Smooth muscle cell (in vitro differentiated cells): ENCODE measurements at regions not wholly inside any gene's neighbourhood (a gene's known extent, or its start where the extent isn't known, plus 50 kb on each side); places are given as distances from the start of the nearest gene placed in this dataset.
"Not testable (repeated sequence)": the region's sequence is repeated elsewhere in the genome, so short reads cannot be mapped to it uniquely, and the experiment has no call there.

Experiments used
- DNase-seq: peaks from one replicate; lab custom pipeline; 2025; ENCODE audit not compliant: unreplicated experiment; lab: John Stamatoyannopoulos, UW
- H2AFZ ChIP-seq: fragments of 200-600 bp; sonication (generic); 2 replicates; pipeline ENCODE4 v1.6.0; 2016; ENCODE audit warnings: antibody characterized with exemption, low read depth, mild to moderate bottlenecking
- H3F3A ChIP-seq: fragments of 200-600 bp; sonication (generic); 2 replicates; pipeline ENCODE4 v1.6.0; 2017; ENCODE audit warnings: antibody characterized with exemption, low read depth
- H3K27ac ChIP-seq: fragments of 200-600 bp; sonication (generic); 2 replicates; pipeline ENCODE4 v1.5.1; 2016; ENCODE audit warnings: low read depth, mild to moderate bottlenecking
- H3K27me3 ChIP-seq: fragments of 200-600 bp; sonication (generic); 2 replicates; pipeline ENCODE4 v1.6.1; 2016; ENCODE audit warnings: low read depth, mild to moderate bottlenecking
- H3K36me3 ChIP-seq: fragments of 200-600 bp; sonication (generic); 2 replicates; pipeline ENCODE4 v1.5.1; 2016; ENCODE audit warnings: low read depth
- H3K4me1 ChIP-seq: fragments of 200-600 bp; sonication (generic); 2 replicates; pipeline ENCODE4 v1.5.1; 2016; ENCODE audit warnings: low read depth
- H3K4me2 ChIP-seq: fragments of 200-600 bp; sonication (generic); 2 replicates; pipeline ENCODE4 v1.6.0; 2016; ENCODE audit warnings: mild to moderate bottlenecking
- H3K4me3 ChIP-seq: fragments of 200-600 bp; sonication (generic); 2 replicates; pipeline ENCODE4 v1.5.1; 2016; ENCODE audit warnings: mild to moderate bottlenecking
- H3K79me2 ChIP-seq: fragments of 200-600 bp; sonication (generic); 2 replicates; pipeline ENCODE4 v1.6.0; 2016; ENCODE audit warnings: low read depth, mild to moderate bottlenecking
- H3K9ac ChIP-seq: fragments of 200-600 bp; sonication (generic); 2 replicates; pipeline ENCODE4 v1.6.0; 2016; ENCODE audit warnings: low read depth
- H3K9me3 ChIP-seq: fragments of 200-600 bp; sonication (generic); replicated peaks from 2 replicates; pipeline ENCODE4 v1.5.1; 2016; ENCODE audit warnings: low read depth
- H4K20me1 ChIP-seq: fragments of 200-600 bp; sonication (generic); 2 replicates; pipeline ENCODE4 v1.6.0; 2016; ENCODE audit warnings: low read depth
- WGBS: methylation state at CpG from one replicate; pipeline ENCODE4 v1.1.7; 2016; ENCODE audit warnings: low lambda C conversion rate; 5-methylcytosine and 5-hydroxymethylcytosine counted together
- TF ChIP-seq, protein P1 (sequence below): fragments of 200-600 bp; sonication (generic); IDR thresholded peaks from 2 replicates; pipeline ENCODE4 v1.5.1; 2017; ENCODE audit warnings: borderline replicate concordance, mild to moderate bottlenecking, antibody characterized with exemption; ENCODE audit not compliant: insufficient read depth, poor library complexity, severe bottlenecking

DNA sequence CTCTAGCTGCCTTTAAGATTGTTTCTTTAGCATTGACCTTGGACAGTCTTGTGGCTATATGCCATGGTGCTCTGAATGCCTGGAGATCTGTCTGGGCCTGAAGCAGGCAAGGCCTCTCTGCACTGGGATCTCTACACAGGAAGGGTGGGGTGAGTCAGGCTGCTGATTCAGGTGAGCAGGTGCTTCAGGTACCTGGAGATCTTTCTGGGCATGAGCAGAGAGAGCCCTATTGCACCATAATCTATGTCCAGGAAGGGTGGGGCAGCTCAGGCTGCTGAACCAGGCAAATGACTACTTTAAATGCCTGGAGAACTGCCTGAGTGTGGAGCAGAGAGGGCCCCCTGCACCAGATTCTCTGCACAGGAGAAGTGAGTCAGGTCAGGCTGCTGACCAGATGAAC, 94.5 kb downstream of the TPBG start:
- no peak overlapping the region for H3K9ac ChIP-seq

DNA sequence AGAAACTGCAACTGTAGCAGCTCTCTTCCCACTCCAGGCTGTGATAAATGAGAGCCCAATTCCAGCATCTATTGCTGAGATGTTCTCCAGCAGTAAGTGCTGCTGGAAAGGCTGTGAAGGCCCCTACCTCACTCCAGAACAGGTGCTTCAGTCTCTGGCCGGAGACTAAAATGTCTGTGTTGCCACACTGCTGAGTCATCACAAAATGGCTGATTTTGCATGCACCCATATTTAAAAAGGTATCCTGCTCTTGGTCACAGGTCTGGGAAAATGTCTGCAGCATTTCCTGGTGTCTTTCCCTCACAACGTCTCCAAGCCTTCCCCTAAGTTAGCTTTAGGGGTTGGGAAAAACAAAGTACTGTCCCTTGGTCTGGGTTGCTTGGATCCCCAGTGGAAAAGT, 95.1 kb downstream of the TPBG start:
- Histone ChIP-seq H3K4me1 (no peaks in the 10 kb centered on the region), H3K4me3 (no peak overlapping the region), H4K20me1 (no peaks in the 10 kb centered on the region), H3K27ac (no peak overlapping the region), H3F3A (no peaks in the 10 kb centered on the region), H3K9me3 (no peaks in the 10 kb centered on the region), H3K4me2 (no peak overlapping the region), H3K27me3 (no peaks in the 10 kb centered on the region), H2AFZ (no peak overlapping the region), H3K36me3 (no peaks in the 10 kb centered on the region), H3K9ac (no peak overlapping the region), H3K79me2 (no peaks in the 10 kb centered on the region)
- TF ChIP-seq, protein P1, sequence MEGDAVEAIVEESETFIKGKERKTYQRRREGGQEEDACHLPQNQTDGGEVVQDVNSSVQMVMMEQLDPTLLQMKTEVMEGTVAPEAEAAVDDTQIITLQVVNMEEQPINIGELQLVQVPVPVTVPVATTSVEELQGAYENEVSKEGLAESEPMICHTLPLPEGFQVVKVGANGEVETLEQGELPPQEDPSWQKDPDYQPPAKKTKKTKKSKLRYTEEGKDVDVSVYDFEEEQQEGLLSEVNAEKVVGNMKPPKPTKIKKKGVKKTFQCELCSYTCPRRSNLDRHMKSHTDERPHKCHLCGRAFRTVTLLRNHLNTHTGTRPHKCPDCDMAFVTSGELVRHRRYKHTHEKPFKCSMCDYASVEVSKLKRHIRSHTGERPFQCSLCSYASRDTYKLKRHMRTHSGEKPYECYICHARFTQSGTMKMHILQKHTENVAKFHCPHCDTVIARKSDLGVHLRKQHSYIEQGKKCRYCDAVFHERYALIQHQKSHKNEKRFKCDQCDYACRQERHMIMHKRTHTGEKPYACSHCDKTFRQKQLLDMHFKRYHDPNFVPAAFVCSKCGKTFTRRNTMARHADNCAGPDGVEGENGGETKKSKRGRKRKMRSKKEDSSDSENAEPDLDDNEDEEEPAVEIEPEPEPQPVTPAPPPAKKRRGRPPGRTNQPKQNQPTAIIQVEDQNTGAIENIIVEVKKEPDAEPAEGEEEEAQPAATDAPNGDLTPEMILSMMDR, result no peak
- 84% methylated on average over 2 of the region's 2 CpGs for WGBS
- DNase-seq, result no peak

More for the DNA sequence above, 94.5 kb downstream of the TPBG start:
- no peaks in the 10 kb centered on the region for H3K9me3 ChIP-seq
- TF ChIP-seq, protein P1, result no peak
- no peaks in the 10 kb centered on the region for H3F3A ChIP-seq
- no peak for DNase-seq
- H3K27ac ChIP-seq, result no peak overlapping the region
- H3K79me2 ChIP-seq, result no peaks in the 10 kb centered on the region
- H3K4me3 ChIP-seq, result no peak overlapping the region
- no peak overlapping the region for H2AFZ ChIP-seq
- no peaks in the 10 kb centered on the region for H4K20me1 ChIP-seq
- no peaks in the 10 kb centered on the region for H3K27me3 ChIP-seq
- no peaks in the 10 kb centered on the region for H3K4me1 ChIP-seq
- H3K4me2 ChIP-seq, result no peak overlapping the region
- no peaks in the 10 kb centered on the region for H3K36me3 ChIP-seq

DNA sequence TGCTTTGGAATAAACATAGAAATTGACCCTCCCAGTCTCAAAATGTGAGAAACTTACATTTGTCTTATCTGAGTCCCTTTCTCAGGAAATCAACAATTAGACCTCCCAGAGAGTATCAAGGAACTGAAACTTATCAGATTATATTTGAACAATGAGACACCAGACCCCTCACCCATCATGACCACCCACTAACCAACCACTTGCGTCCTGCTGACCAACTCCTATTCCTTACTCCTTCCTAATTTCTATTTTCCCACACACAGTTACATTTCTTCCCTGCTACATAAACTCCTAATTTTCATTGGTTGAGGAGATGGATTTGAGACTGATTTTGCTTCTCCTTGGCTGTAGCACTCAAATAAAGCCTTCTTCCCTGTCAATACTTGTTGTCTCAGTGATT, 97.9 kb downstream of the TPBG start:
- no peaks in the 10 kb centered on the region for H3K36me3 ChIP-seq
- no peak overlapping the region for H3K4me2 ChIP-seq
- H3F3A ChIP-seq, result no peaks in the 10 kb centered on the region
- no peaks in the 10 kb centered on the region for H3K4me1 ChIP-seq
- no peaks in the 10 kb centered on the region for H3K27me3 ChIP-seq
- H2AFZ ChIP-seq, result no peak overlapping the region
- no peak overlapping the region for H3K9ac ChIP-seq
- no peak overlapping the region for H3K27ac ChIP-seq
- H3K9me3 ChIP-seq, result no peaks in the 10 kb centered on the region
- no peaks in the 10 kb centered on the region for H3K79me2 ChIP-seq
- H4K20me1 ChIP-seq, result no peaks in the 10 kb centered on the region
- TF ChIP-seq, protein P1, result no peak
- no peak overlapping the region for H3K4me3 ChIP-seq
- 89% methylated on average over 1 of the region's 1 CpG for WGBS
- no peak for DNase-seq

DNA sequence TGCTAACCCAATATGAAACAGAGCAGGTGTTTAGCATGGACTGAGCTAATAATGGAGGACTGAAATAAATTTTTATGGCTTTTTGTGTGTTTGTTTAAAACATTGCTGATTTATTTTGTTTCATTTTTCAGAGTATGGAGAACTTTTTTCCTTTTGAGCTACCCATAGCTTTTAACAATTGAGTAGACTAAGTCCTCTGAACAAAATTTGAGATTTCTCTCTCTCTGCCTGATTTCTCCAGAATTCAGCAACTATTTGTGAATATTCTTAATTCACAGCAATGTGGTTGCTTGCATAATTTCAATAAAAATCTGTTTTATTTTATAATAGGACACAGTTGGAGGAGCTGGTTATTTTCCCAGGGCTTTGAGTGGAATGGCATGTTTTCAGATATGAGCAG, 103.7 kb downstream of the TPBG start:
- no peak overlapping the region for H2AFZ ChIP-seq
- H3F3A ChIP-seq, result no peaks in the 10 kb centered on the region
- H3K27ac ChIP-seq, result no peak overlapping the region
- no peaks in the 10 kb centered on the region for H3K9me3 ChIP-seq
- H3K4me2 ChIP-seq, result no peak overlapping the region
- H3K4me3 ChIP-seq, result no peak overlapping the region
- DNase-seq, result no peak
- H3K79me2 ChIP-seq, result no peaks in the 10 kb centered on the region
- no peak overlapping the region for H3K9ac ChIP-seq
- H4K20me1 ChIP-seq, result no peaks in the 10 kb centered on the region
- H3K36me3 ChIP-seq, result no peaks in the 10 kb centered on the region
- H3K27me3 ChIP-seq, result no peaks in the 10 kb centered on the region
- H3K4me1 ChIP-seq, result no peaks in the 10 kb centered on the region
- TF ChIP-seq, protein P1, result no peak

DNA sequence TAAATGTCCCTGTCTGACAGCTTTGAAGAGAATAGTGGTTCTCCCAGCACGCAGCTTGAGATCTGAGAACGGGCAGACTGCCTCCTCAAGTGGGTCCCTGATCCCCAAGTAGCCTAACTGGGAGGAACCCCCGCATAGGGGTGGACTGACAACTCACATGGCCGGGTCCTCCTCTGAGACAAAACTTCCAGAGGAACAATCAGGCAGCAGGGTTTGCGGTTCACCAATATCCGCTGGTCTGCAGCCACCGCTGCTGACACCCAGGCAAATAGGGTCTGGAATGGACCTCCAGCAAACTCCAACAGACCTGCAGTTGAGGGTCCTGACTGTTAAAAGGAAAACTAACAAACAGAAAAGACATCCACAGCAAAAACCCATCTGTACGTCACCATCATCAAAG, 106.5 kb downstream of the TPBG start:
- H3K4me1 ChIP-seq, H3K27me3 ChIP-seq, H3K4me2 ChIP-seq, H4K20me1 ChIP-seq, H2AFZ ChIP-seq, H3K9me3 ChIP-seq, H3K4me3 ChIP-seq, H3K27ac ChIP-seq, H3F3A ChIP-seq, H3K9ac ChIP-seq, DNase-seq, H3K79me2 ChIP-seq, H3K36me3 ChIP-seq: not testable (repeated sequence)
- 93% methylated on average over 8 of the region's 8 CpGs for WGBS

DNA sequence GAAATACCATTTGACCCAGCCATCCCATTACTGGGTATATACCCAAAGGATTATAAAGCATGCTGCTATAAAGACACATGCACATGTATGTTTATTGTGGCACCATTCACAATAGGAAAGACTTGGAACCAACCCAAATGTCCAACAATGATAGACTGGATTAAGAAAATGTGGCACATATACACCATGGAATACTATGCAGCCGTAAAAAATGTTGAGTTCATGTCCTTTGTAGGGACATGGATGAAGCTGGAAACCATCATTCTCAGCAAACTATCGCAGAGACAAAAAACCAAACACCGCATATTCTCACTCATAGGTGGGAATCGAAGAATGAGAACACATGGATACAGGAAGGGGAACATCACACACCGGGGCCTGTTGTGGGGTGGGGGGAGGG, 111.5 kb downstream of the TPBG start:
- H3K4me1 ChIP-seq, H3F3A ChIP-seq, H3K9ac ChIP-seq, H2AFZ ChIP-seq, H3K4me3 ChIP-seq, DNase-seq, H3K79me2 ChIP-seq, H3K36me3 ChIP-seq, H4K20me1 ChIP-seq, H3K4me2 ChIP-seq, H3K27ac ChIP-seq, H3K27me3 ChIP-seq, H3K9me3 ChIP-seq: not testable (repeated sequence)
- 89% methylated on average over 5 of the region's 5 CpGs for WGBS
